B cell (primary cell): ENCODE measurements at regions not wholly inside any gene's neighbourhood (a gene's known extent, or its start where the extent isn't known, plus 50 kb on each side); places are given as distances from the start of the nearest gene placed in this dataset.

ENCODE experiments used
- ATAC-seq: fragments of 200-7000 bp; cut with Tn5 transposase; one replicate; pipeline ENCODE4 v1.10.0; 2021; ENCODE audit warnings: low read depth, mild to moderate bottlenecking, moderate number of reproducible peaks, moderate library complexity
- CTCF ChIA-PET: fragments of 350-600 bp; sonication (Branson Sonifier 250); formaldehyde crosslinking; loops from one replicate; lab custom pipeline; 2021; ENCODE audit warnings: antibody characterized with exemption, inconsistent platforms; lab: Charles Lee
- POLR2A ChIA-PET: fragments of 350-600 bp; sonication (Branson Sonifier 250); formaldehyde crosslinking; loops from one replicate; lab custom pipeline; 2021; ENCODE audit warnings: antibody characterized with exemption; lab: Charles Lee
- DNase-seq: peaks from one replicate; pipeline ENCODE4 v3.0.0; 2013
- H2AFZ ChIP-seq: 2 replicates; pipeline ENCODE4 v1.6.1; 2012; ENCODE audit warnings: mild to moderate bottlenecking, low read depth, low read length; ENCODE audit not compliant: insufficient read depth, poor library complexity, severe bottlenecking
- H3K27ac ChIP-seq, 2 donors: 1 replicate in 1 of 2; 2 replicates in 1 of 2; pipeline ENCODE4 v1.5.1; 2012 to 2013; ENCODE audit warnings: low read length in 2 of 2, mild to moderate bottlenecking in 2 of 2, moderate library complexity in 1 of 2
- H3K27me3 ChIP-seq, 4 experiments: fragments of 200-600 bp in 1 of 4; sonication (generic) in 1 of 4; replicated peaks in 1 of 4; 1 replicate in 2 of 4; 2 replicates in 2 of 4; pipeline versions ENCODE4 v1.6.1 to v1.7.0; 2013 to 2016; ENCODE audit warnings: low read length in 3 of 4, mild to moderate bottlenecking in 2 of 4, mixed read lengths in 1 of 4, moderate library complexity in 1 of 4; ENCODE audit not compliant: insufficient read depth in 4 of 4, control insufficient read depth in 3 of 4; ENCODE audit errors: control extremely low read depth in 1 of 4
- H3K36me3 ChIP-seq, 2 experiments: replicated peaks in 1 of 2; 1 replicate in 1 of 2; 2 replicates in 1 of 2; pipeline versions ENCODE4 v1.6.1 to v1.7.1; 2013; ENCODE audit warnings: low read length in 1 of 2; ENCODE audit not compliant: insufficient read depth in 2 of 2, control insufficient read depth in 1 of 2; ENCODE audit errors: control extremely low read depth in 1 of 2, extremely low read depth in 1 of 2
- H3K4me1 ChIP-seq, 2 donors: fragments of 200-600 bp in 1 of 2; sonication (generic) in 1 of 2; 1 replicate in 1 of 2; 2 replicates in 1 of 2; pipeline versions ENCODE4 v1.5.1 to v1.6.1; 2013 to 2017; ENCODE audit warnings: low read length in 2 of 2; ENCODE audit not compliant: control insufficient read depth in 2 of 2, insufficient read depth in 2 of 2
- H3K4me2 ChIP-seq: replicated peaks from 2 replicates; pipeline ENCODE3; 2012; ENCODE audit warnings: mild to moderate bottlenecking, low read depth, low read length; ENCODE audit not compliant: poor library complexity, severe bottlenecking
- H3K4me3 ChIP-seq, 5 experiments: fragments of 200-600 bp in 1 of 5; sonication (generic) in 1 of 5; 1 replicate in 3 of 5; 2 replicates in 2 of 5; pipeline versions ENCODE4 v1.5.1 to v1.7.0; 2011 to 2016; ENCODE audit warnings: low read length in 4 of 5, mild to moderate bottlenecking in 4 of 5, low read depth in 2 of 5, control low read depth in 1 of 5, moderate library complexity in 1 of 5; ENCODE audit not compliant: insufficient read depth in 1 of 5; ENCODE audit errors: control extremely low read depth in 1 of 5, extremely low read depth in 1 of 5
- H3K79me2 ChIP-seq: fragments of 200-600 bp; sonication (generic); one replicate; pipeline ENCODE4 v1.6.0; 2016; ENCODE audit warnings: low read length; ENCODE audit not compliant: control insufficient read depth, insufficient read depth
- H3K9ac ChIP-seq: fragments of 200-600 bp; sonication (generic); 2 replicates; pipeline ENCODE4 v1.6.1; 2017; ENCODE audit warnings: mild to moderate bottlenecking, low read length, moderate library complexity
- H3K9me3 ChIP-seq, 3 donors: one replicate each; pipeline versions ENCODE4 v1.6.1 to v1.7.1; 2013; ENCODE audit warnings: low read length in 2 of 3; ENCODE audit not compliant: control insufficient read depth in 2 of 3, insufficient read depth in 1 of 3; ENCODE audit errors: control extremely low read depth in 1 of 3
- H4K20me1 ChIP-seq: 2 replicates; pipeline ENCODE4 v1.6.0; 2012; ENCODE audit warnings: mild to moderate bottlenecking, low read length; ENCODE audit not compliant: insufficient read depth, control insufficient read depth, poor library complexity, severe bottlenecking
- H3K27ac Mint-ChIP-seq: one replicate; pipeline ENCODE4 v1.8.0; 2021; ENCODE audit warnings: mixed read lengths
- H3K27me3 Mint-ChIP-seq: one replicate; pipeline ENCODE4 v1.8.0; 2021; ENCODE audit warnings: mixed read lengths
- H3K4me1 Mint-ChIP-seq: one replicate; pipeline ENCODE4 v1.8.0; 2021; ENCODE audit warnings: mixed read lengths
- H3K4me3 Mint-ChIP-seq: one replicate; pipeline ENCODE4 v1.8.0; 2021; ENCODE audit warnings: mixed read lengths
- H3K9me3 Mint-ChIP-seq: one replicate; pipeline ENCODE4 v1.8.0; 2022; ENCODE audit warnings: mixed read lengths; ENCODE audit not compliant: insufficient read depth
- EZH2 ChIP-seq: IDR thresholded peaks from 2 replicates; pipeline ENCODE4 v1.6.1; 2012; ENCODE audit warnings: borderline replicate concordance, low read depth, mild to moderate bottlenecking, moderate library complexity, low read length; ENCODE audit not compliant: insufficient read depth, poor library complexity, severe bottlenecking
- WGBS: methylation state at CpG from one replicate; pipeline ENCODE4 v1.1.5; 2013; ENCODE audit warnings: missing lambda C conversion rate; ENCODE audit not compliant: insufficient coverage; 5-methylcytosine and 5-hydroxymethylcytosine counted together
- intact Hi-C: fragments of 100-400 bp; cut with micrococcal nuclease; formaldehyde crosslinking; loops from one replicate; pipeline ENCODE4 v1.10.0; 2022
- TF ChIP-seq, protein P1 (sequence below): fragments of 200-600 bp; IDR thresholded peaks from one replicate; pipeline ENCODE4 v1.8.0; 2022; ENCODE audit warnings: antibody characterized with exemption, mild to moderate bottlenecking

DNA sequence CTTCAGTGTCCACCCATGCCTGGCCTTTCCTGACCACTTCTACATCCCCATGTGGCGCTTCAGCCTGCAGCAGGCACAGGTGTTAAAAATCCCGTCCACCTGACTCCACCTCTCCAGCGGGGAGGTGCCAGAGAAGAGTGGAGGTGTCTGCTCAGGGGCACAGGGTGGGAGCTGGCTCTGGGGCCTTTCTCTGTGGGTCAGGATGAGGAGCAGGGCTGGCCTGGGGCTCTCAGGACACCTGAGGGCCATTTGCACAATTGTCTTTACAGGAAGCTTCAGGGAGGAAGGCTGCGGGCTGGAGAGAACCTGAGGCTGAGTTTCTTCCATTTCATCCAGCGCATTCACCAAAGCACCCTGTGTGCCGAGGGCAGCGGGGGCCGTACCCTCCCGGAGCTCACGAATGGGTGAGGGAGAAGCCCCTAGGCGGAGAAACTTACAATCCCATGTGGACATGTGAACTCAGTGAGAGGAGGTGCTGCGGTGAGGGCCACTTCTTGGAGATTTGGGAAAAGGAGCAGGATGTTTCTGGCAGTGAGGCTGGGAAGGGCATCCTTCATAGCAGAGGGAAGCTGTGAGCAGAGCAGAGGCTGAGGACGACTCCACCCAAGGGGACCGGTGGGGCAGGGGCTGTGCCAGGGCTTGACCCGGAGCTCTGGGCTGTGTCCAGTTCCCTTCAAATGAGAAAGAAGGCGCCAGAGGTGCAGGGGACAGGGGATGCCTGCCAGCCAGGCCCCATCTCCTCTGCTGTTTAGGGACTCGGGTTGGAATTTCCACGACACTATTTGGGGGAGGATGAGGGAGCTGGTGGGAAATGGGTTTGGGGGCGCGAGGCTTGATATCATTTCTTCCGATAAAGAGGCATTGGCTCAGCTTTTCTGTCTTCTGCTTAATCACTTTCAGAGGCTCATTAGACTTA, 155.2 kb upstream of the MYCN start:
- H3K27ac Mint-ChIP-seq = no peak overlapping the region

More for the DNA sequence above, 155.2 kb upstream of the MYCN start:
- Mint-ChIP-seq H3K9me3 (no peaks in the 10 kb centered on the region), H3K27me3 (peaks cover 4% of the 10 kb centered on the region), H3K4me1 (no peaks in the 10 kb centered on the region), H3K4me3 (no peak overlapping the region)
- ChIA-PET CTCF (no interaction called here), POLR2A (no interaction called here)
- intact Hi-C loops = no loop called here
- Histone ChIP-seq H3K79me2 (no peaks in the 10 kb centered on the region), H3K36me3 (no peaks in the 10 kb centered on the region), H3K4me2 (no peak overlapping the region), H3K27me3 (no peaks in the 10 kb centered on the region), H3K4me1 (no peaks in the 10 kb centered on the region), H3K27ac (no peak overlapping the region), H3K4me3 (no peak overlapping the region), H3K9ac (no peak overlapping the region), H2AFZ (no peak overlapping the region), H4K20me1 (no peaks in the 10 kb centered on the region), H3K9me3 (peaks cover 0 to 3% (median 0%) of the 10 kb centered on the region in 3 donors)
- DNase-seq (no peak), ATAC-seq (no peak)
- no peak for TF ChIP-seq EZH2
- TF ChIP-seq, protein P1, sequence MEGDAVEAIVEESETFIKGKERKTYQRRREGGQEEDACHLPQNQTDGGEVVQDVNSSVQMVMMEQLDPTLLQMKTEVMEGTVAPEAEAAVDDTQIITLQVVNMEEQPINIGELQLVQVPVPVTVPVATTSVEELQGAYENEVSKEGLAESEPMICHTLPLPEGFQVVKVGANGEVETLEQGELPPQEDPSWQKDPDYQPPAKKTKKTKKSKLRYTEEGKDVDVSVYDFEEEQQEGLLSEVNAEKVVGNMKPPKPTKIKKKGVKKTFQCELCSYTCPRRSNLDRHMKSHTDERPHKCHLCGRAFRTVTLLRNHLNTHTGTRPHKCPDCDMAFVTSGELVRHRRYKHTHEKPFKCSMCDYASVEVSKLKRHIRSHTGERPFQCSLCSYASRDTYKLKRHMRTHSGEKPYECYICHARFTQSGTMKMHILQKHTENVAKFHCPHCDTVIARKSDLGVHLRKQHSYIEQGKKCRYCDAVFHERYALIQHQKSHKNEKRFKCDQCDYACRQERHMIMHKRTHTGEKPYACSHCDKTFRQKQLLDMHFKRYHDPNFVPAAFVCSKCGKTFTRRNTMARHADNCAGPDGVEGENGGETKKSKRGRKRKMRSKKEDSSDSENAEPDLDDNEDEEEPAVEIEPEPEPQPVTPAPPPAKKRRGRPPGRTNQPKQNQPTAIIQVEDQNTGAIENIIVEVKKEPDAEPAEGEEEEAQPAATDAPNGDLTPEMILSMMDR = no peak
- 95% methylated on average over 19 of the region's 21 CpGs for WGBS
